SJCRH30 (cell line): ENCODE measurements at regions not wholly inside any gene's neighbourhood (a gene's known extent, or its start where the extent isn't known, plus 50 kb on each side); places are given as distances from the start of the nearest gene placed in this dataset.

ENCODE experiments used
- DNase-seq, 2 experiments: peaks; one replicate each; pipeline ENCODE4 v3.0.0-alpha.2; 2015 to 2020
- H3K27ac ChIP-seq: fragments of 250-450 bp; sonication (Bioruptor Pico); 2 replicates; pipeline ENCODE4 v1.5.1; 2020; ENCODE audit warnings: mild to moderate bottlenecking, moderate library complexity
- H3K27me3 ChIP-seq: fragments of 250-450 bp; sonication (Bioruptor Pico); 2 replicates; pipeline ENCODE4 v1.5.1; 2020; ENCODE audit warnings: mild to moderate bottlenecking, moderate library complexity
- H3K36me3 ChIP-seq: fragments of 250-450 bp; sonication (Bioruptor Pico); 2 replicates; pipeline ENCODE4 v1.5.1; 2020; ENCODE audit warnings: mild to moderate bottlenecking, moderate library complexity
- H3K4me1 ChIP-seq: fragments of 250-450 bp; sonication (Bioruptor Pico); 2 replicates; pipeline ENCODE4 v1.5.1; 2020; ENCODE audit warnings: mild to moderate bottlenecking, moderate library complexity
- H3K4me3 ChIP-seq: fragments of 250-450 bp; sonication (Bioruptor Pico); 2 replicates; pipeline ENCODE4 v1.5.1; 2020; ENCODE audit warnings: mild to moderate bottlenecking, moderate library complexity
- H3K9me3 ChIP-seq: fragments of 250-450 bp; sonication (Bioruptor Pico); replicated peaks from 2 replicates; pipeline ENCODE4 v1.5.1; 2020; ENCODE audit warnings: mild to moderate bottlenecking, moderate library complexity

DNA sequence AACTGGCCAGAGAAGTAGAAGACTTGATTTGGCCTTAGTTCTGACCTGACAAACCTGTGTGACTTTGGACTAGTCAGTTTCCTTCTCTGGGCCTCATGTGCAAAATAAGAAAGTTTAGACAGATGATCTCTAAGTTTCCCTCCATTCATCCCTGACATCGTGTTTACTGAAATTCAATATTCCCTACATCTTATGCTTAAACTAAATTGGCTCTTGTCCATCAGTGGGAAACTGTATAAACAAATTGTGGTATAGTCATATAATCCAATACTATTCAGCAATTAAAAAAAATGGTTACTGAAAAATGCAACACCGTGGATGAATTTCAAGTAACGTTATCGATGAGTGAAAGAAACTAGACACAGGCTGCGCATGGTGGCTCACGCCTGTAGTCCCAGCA lies 64.4 kb upstream of the HRH1 start:
- no peak overlapping the region for H3K27ac ChIP-seq
- H3K36me3 ChIP-seq: no peaks in the 10 kb centered on the region
- no peaks in the 10 kb centered on the region for H3K27me3 ChIP-seq
- no peak overlapping the region for H3K4me3 ChIP-seq
- DNase-seq: no peak
- no peaks in the 10 kb centered on the region; the same call in 1 of the 2 replicates for H3K4me1 ChIP-seq
- no peaks in the 10 kb centered on the region for H3K9me3 ChIP-seq

DNA sequence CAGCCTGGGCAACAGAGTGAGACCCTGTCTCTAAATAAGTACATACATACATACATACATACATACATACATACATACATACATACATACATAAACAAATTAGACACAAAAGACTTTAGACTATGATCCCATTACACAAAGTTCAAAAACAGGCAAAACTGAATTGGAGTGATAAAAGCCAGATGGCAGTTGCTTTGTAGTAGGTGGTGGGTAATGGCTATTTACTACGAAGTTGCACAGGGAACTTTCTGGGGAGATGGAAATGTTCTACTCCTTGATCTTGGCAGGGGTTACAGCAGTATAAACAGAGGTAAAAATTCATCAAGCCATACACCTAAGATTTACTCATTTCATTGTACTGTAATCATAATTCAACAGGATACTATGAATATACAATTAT lies 63.7 kb upstream of the HRH1 start:
- H3K4me1 ChIP-seq: no peaks in the 10 kb centered on the region; the same call in 1 of the 2 replicates
- DNase-seq: no peak
- no peak overlapping the region for H3K4me3 ChIP-seq
- H3K27ac ChIP-seq: no peak overlapping the region
- no peaks in the 10 kb centered on the region for H3K9me3 ChIP-seq
- no peaks in the 10 kb centered on the region for H3K27me3 ChIP-seq
- H3K36me3 ChIP-seq: no peaks in the 10 kb centered on the region

DNA sequence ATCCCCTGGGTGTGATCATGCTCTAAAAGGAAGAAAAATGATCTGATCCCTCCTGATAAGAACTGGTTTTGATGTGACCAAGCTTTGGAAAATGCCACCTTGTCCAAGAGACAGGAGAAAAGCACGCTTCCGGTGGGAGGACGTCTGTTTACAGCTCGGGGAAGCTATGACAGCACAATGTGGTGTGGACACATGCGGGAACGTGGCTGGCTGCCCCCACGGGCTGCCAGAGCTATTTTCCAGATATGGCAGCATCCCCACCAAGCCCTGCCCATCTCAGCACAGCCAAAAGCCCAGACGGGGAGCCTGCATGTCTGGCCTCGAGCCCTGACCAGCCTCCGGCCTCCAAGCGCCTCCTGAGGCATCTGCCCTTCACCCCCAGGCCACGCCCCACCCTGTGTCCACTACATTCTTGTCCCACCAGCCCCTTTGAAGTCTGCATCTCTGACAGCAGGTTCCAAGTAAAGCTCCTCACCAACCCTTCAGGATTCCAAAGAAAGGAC lies 63.2 kb upstream of the HRH1 start:
- Histone ChIP-seq H3K4me1 (peaks cover 4% of the 10 kb centered on the region; the same call in 1 of the 2 replicates), H3K9me3 (no peaks in the 10 kb centered on the region), H3K4me3 (no peak overlapping the region), H3K36me3 (no peaks in the 10 kb centered on the region), H3K27me3 (no peaks in the 10 kb centered on the region), H3K27ac (no peak overlapping the region)
- DNase-seq: no peak

DNA sequence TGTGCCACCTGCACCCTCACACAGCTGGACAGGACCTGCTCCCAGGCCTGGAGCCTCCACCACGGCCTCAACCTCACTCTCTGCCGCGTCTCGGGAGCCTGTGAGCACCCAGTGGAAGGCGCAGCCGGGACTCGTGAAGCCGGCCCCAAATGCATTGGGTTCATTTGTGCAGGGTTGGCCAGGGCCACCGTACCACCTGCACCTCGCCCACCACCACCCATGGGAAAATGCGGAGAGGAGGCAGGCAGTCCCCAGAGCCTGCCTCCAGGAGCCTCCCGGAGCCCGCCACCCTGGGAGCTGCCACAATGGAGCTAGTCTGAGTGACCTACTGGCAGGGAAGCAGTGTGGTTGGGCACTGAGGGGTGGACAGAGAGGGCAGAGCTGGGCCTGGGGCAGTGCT lies 62.5 kb upstream of the HRH1 start:
- H3K36me3 ChIP-seq: no peaks in the 10 kb centered on the region
- no peak overlapping the region for H3K27ac ChIP-seq
- no peak overlapping the region for H3K4me3 ChIP-seq
- no peak for DNase-seq
- H3K27me3 ChIP-seq: no peaks in the 10 kb centered on the region
- peaks cover 5% of the 10 kb centered on the region; the same call in 1 of the 2 replicates for H3K4me1 ChIP-seq
- no peaks in the 10 kb centered on the region for H3K9me3 ChIP-seq

DNA sequence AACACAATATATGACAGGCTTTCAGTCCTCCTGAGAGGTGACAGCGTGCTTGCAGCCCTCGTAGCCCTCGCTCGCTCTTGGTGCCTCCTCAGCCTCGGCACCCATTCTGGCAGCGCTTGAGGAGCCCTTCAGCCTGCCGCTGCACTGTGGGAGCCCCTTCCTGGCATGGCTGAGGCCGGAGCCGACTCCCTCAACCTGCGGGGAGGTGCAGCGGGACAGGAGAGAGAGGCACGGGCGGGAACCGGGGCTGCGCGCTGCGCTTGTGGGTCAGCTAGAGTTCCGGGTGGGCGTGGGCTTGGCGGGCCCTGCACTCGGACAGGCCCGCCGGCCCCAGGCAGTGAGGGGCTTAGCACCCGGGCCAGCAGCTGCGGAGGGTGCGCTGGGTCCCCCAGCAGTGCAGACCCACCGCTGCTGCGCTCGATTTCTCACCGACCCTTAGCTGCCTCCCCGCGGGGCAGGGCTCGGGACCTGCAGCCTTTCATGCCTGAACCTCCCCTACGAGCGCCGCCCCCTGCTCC lies 60.4 kb upstream of the HRH1 start:
- H3K4me1 ChIP-seq: peaks cover 5% of the 10 kb centered on the region; the same call in 1 of the 2 replicates
- no peak for DNase-seq
- no peaks in the 10 kb centered on the region for H3K27me3 ChIP-seq
- no peak overlapping the region for H3K27ac ChIP-seq
- H3K4me3 ChIP-seq: no peak overlapping the region
- no peaks in the 10 kb centered on the region for H3K36me3 ChIP-seq
- no peaks in the 10 kb centered on the region for H3K9me3 ChIP-seq

DNA sequence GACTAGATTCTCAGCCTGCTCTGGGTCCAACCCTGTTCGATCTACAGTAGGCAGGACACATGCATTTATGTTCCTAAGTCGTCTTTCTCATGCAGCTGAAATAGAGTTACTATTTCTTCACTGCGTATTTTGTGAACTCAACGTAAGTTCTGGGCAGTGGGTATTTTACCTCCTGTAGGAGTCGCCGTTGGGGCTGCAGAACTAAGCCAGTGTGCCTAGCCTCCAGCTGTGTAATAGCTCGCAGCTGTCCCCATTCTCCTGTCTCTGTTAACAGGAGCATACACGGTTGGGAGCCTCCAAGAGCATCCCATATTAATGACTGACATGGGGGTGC lies 58.4 kb upstream of the HRH1 start:
- Histone ChIP-seq H3K4me1 (peaks cover 5% of the 10 kb centered on the region; the same call in 1 of the 2 replicates), H3K27me3 (no peaks in the 10 kb centered on the region), H3K9me3 (no peaks in the 10 kb centered on the region), H3K4me3 (peak overlapping the region; percentile 44), H3K27ac (no peak overlapping the region; the same call in 1 of the 2 replicates), H3K36me3 (no peaks in the 10 kb centered on the region)
- peak; percentile 40 to 54 for DNase-seq

DNA sequence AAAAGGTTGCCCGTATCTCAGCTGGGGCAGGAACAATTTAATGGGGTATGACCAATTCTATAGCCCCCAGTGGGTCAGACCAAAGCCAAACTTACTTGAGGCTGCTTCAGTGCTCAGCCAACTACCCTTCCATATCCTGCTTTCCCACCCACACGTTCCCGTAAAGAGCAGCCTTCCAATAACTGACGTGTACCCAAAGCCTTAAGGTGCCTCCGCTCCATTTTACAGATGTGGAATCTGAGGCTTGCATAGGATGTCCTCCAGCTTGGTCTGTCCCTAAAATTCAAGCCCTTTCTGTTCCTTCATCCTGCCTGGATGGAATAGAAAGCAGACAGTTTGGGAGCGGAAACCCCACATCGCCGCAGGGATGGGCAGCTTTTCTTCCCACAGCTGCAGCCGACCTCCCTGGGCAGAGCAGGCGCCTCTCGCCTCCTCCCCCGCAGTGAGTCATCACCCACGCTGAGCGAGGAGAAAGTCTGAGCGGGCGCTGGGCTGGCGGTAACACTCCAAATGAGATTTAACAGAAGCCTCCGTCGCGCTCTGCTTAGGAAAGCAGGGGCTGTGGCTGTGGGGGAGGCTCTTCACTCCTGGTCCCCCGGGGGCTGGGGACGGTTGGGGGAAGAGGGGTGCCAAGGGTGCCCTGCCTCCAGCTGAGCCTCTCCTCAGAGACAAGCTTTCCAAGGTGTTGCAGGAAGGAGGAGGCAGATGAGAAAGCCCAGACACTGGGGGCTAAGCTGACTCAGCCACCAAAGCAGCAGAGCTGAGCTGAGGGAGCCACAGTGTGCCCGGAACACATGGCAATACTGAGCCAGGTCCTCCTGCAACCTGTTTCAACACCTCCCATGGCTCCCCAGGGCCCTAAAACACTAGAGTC lies 57.8 kb upstream of the HRH1 start:
- no peaks in the 10 kb centered on the region for H3K27me3 ChIP-seq
- H3K4me3 ChIP-seq: peak overlapping the region; percentile 44
- no peaks in the 10 kb centered on the region for H3K36me3 ChIP-seq
- H3K4me1 ChIP-seq: peaks cover 5% of the 10 kb centered on the region; the same call in 1 of the 2 replicates
- peak; percentile 85 to 86 for DNase-seq
- no peaks in the 10 kb centered on the region for H3K9me3 ChIP-seq
- peak overlapping the region; percentile 53 for H3K27ac ChIP-seq

DNA sequence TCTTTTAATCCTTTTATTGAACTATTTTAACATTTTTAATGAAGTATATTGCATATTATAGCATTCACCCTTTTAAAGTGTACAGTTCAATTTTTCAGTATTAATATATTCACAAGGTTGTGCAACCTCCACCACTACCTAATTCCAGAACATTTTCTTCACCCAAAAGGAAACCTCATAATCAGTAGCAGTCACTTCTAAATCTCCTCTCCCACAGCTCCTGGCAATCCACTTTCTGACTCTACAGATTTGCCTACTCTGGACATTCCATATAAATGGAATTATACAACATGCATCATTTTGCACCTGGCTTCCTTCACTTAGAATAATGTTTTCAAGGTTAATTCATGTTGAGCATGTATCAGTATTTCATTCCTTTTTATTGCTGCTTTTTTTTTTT lies 55.0 kb upstream of the HRH1 start:
- no peaks in the 10 kb centered on the region for H3K36me3 ChIP-seq
- H3K27me3 ChIP-seq: no peaks in the 10 kb centered on the region
- H3K27ac ChIP-seq: no peak overlapping the region
- no peak overlapping the region for H3K4me3 ChIP-seq
- DNase-seq: no peak
- peaks cover 5% of the 10 kb centered on the region; the same call in 1 of the 2 replicates for H3K4me1 ChIP-seq
- no peaks in the 10 kb centered on the region for H3K9me3 ChIP-seq
